SK-N-SH (cell line): ENCODE measurements at regions not wholly inside any gene's neighbourhood (a gene's known extent, or its start where the extent isn't known, plus 50 kb on each side); places are given as distances from the start of the nearest gene placed in this dataset.

Experiments used
- CTCF ChIA-PET: fragments of 300-600, 350-600 bp; formaldehyde crosslinking; extraction: SDS; loops from one replicate; lab custom pipeline; 2021; lab: Yijun Ruan, JAX
- POLR2A ChIA-PET: fragments of 350-600 bp; sonication (Branson Sonifier 250); formaldehyde crosslinking; extraction: SDS; loops from one replicate; lab custom pipeline; 2020; ENCODE audit warnings: antibody characterized with exemption, inconsistent platforms; lab: Yijun Ruan, JAX
- DNase-seq: peaks from one replicate; pipeline ENCODE4 v3.0.0; 2012
- H2AFZ ChIP-seq: fragments of 200-600 bp; sonication (generic); 2 replicates; pipeline ENCODE4 v1.8.1; 2016; ENCODE audit warnings: antibody characterized with exemption, mild to moderate bottlenecking, low read depth
- H3F3A ChIP-seq: fragments of 200-600 bp; sonication (generic); replicated peaks from 2 replicates; pipeline ENCODE3; 2016; ENCODE audit warnings: antibody characterized with exemption, mild to moderate bottlenecking; ENCODE audit not compliant: insufficient read depth
- H3K27ac ChIP-seq, 2 experiments: fragments of 200-500 bp in 1 of 2; fragments of 200-600 bp in 1 of 2; sonication (Bioruptor generic) in 1 of 2; sonication (generic), shearing (Covaris generic) in 1 of 2; 2 replicates each; pipeline versions ENCODE4 v1.5.1 to v1.6.1; 2014 to 2016; ENCODE audit warnings: low read depth in 2 of 2, inconsistent platforms in 1 of 2, low read length in 1 of 2, mild to moderate bottlenecking in 1 of 2, mixed read lengths in 1 of 2
- H3K27me3 ChIP-seq: fragments of 200-600 bp; sonication (generic), shearing (Covaris generic); 2 replicates; pipeline ENCODE4 v1.6.1; 2016; ENCODE audit warnings: mixed run types; ENCODE audit not compliant: insufficient read depth
- H3K36me3 ChIP-seq, 2 experiments: fragments of 200-500 bp in 1 of 2; fragments of 200-600 bp in 1 of 2; sonication (Bioruptor generic) in 1 of 2; sonication (generic) in 1 of 2; replicated peaks in 1 of 2; 2 replicates each; pipeline versions ENCODE3 to v1.5.1; 2014 to 2016; ENCODE audit warnings: low read length in 1 of 2, mild to moderate bottlenecking in 1 of 2; ENCODE audit not compliant: insufficient read depth in 2 of 2, control insufficient read depth in 1 of 2
- H3K4me1 ChIP-seq, 2 experiments: fragments of 200-500 bp in 1 of 2; fragments of 200-600 bp in 1 of 2; sonication (Bioruptor generic) in 1 of 2; sonication (generic), shearing (Covaris generic) in 1 of 2; 2 replicates each; pipeline versions ENCODE4 v1.5.1 to v1.6.1; 2014 to 2016; ENCODE audit warnings: low read depth in 1 of 2, low read length in 1 of 2, mixed run types in 1 of 2; ENCODE audit not compliant: insufficient read depth in 2 of 2, control insufficient read depth in 1 of 2
- H3K4me2 ChIP-seq: fragments of 200-600 bp; sonication (generic), shearing (Covaris generic); 2 replicates; pipeline ENCODE4 v1.6.1; 2017; ENCODE audit warnings: mixed run types
- H3K4me3 ChIP-seq, 2 experiments: fragments of 200-500 bp in 1 of 2; fragments of 200-600 bp in 1 of 2; sonication (Bioruptor generic) in 1 of 2; sonication (generic), shearing (Covaris generic) in 1 of 2; 2 replicates each; pipeline versions ENCODE4 v1.5.1 to v1.8.1; 2014 to 2016; ENCODE audit warnings: low read depth in 2 of 2, inconsistent platforms in 1 of 2, low read length in 1 of 2, mild to moderate bottlenecking in 1 of 2, mixed read lengths in 1 of 2, moderate library complexity in 1 of 2
- H3K79me2 ChIP-seq: fragments of 200-600 bp; sonication (generic); 2 replicates; pipeline ENCODE4 v1.8.1; 2017; ENCODE audit warnings: mild to moderate bottlenecking; ENCODE audit not compliant: insufficient read depth
- H3K9ac ChIP-seq: fragments of 200-600 bp; sonication (generic); 2 replicates; pipeline ENCODE4 v1.6.1; 2017; ENCODE audit warnings: mixed run types
- H3K9me2 ChIP-seq: fragments of 200-600 bp; sonication (generic); 2 replicates; pipeline ENCODE4 v1.6.1; 2017; ENCODE audit warnings: mixed run types
- H3K9me3 ChIP-seq: fragments of 200-600 bp; sonication (generic); 2 replicates; pipeline ENCODE4 v1.6.1; 2017; ENCODE audit warnings: mixed run types, mild to moderate bottlenecking, moderate library complexity
- H4K20me1 ChIP-seq: fragments of 200-600 bp; sonication (generic); 2 replicates; pipeline ENCODE4 v1.6.1; 2017; ENCODE audit warnings: mild to moderate bottlenecking, mixed run types; ENCODE audit not compliant: insufficient read depth
- CTCF ChIP-seq: fragments of 200-600 bp; sonication (generic); IDR thresholded peaks from 2 replicates; pipeline ENCODE4 v1.6.1; 2017; ENCODE audit warnings: antibody characterized with exemption, mild to moderate bottlenecking, moderate library complexity
- ELF1 ChIP-seq: IDR thresholded peaks from 2 replicates; pipeline ENCODE4 v1.4.0; 2012
- EP300 ChIP-seq, 2 experiments: IDR thresholded peaks; 2 replicates each; pipeline versions ENCODE4 v1.4.0 to v1.6.1; 2012; ENCODE audit warnings: borderline replicate concordance in 1 of 2, low read depth in 1 of 2, low read length in 1 of 2
- EZH2phosphoT487 ChIP-seq: fragments of 200-600 bp; sonication (generic); IDR thresholded peaks from 2 replicates; pipeline ENCODE4 v1.6.1; 2017; ENCODE audit warnings: low read depth, mixed run types, mild to moderate bottlenecking, antibody characterized with exemption, moderate library complexity, borderline replicate concordance
- FOXJ3 ChIP-seq: sonication (generic); formaldehyde crosslinking; IDR thresholded peaks from 2 replicates; pipeline ENCODE4 v1.5.1; 2020; ENCODE audit warnings: mild to moderate bottlenecking, missing genetic modification reagents
- IRF3 ChIP-seq: fragments of 150-350 bp; IDR thresholded peaks from 2 replicates; pipeline ENCODE4 v1.6.1; 2016; ENCODE audit warnings: mild to moderate bottlenecking, low read depth, low read length
- JUND ChIP-seq: IDR thresholded peaks from 2 replicates; pipeline ENCODE4 v1.4.0; 2012
- NFIC ChIP-seq: IDR thresholded peaks from 2 replicates; pipeline ENCODE4 v1.4.0; 2012; ENCODE audit warnings: borderline replicate concordance
- NRF1 ChIP-seq: IDR thresholded peaks from 2 replicates; pipeline ENCODE4 v1.6.1; 2012; ENCODE audit warnings: low read depth, mild to moderate bottlenecking, low read length
- RCOR1 ChIP-seq: fragments of 150-350 bp; IDR thresholded peaks from 2 replicates; pipeline ENCODE4 v1.6.1; 2017; ENCODE audit warnings: antibody characterized with exemption, low read length
- SMC3 ChIP-seq: IDR thresholded peaks from 2 replicates; pipeline ENCODE4 v1.6.1; 2012; ENCODE audit warnings: low read depth, low read length, improper control_type of control experiment
- TCF12 ChIP-seq: IDR thresholded peaks from 2 replicates; pipeline ENCODE4 v1.4.0; 2012
- USF1 ChIP-seq: IDR thresholded peaks from 2 replicates; pipeline ENCODE4 v1.4.0; 2012; ENCODE audit warnings: low read depth, borderline replicate concordance
- YY1 ChIP-seq: IDR thresholded peaks from 2 replicates; pipeline ENCODE4 v1.4.0; 2012; ENCODE audit warnings: low read depth, mild to moderate bottlenecking
- WGBS: methylation state at CpG from one replicate; pipeline ENCODE4 v1.1.6; 2017; ENCODE audit warnings: low lambda C conversion rate; 5-methylcytosine and 5-hydroxymethylcytosine counted together

GRCh38 chr1:90799326-90799725 lies 82.2 kb upstream of the BARHL2 start:
- no peak for DNase-seq

GRCh38 chr1:90798883-90799282 lies 81.8 kb upstream of the BARHL2 start:
- TF ChIP-seq CTCF (no peak), IRF3 (no peak), FOXJ3 (CRISPR knock-in tag) (no peak), EZH2phosphoT487 (no peak), TCF12 (no peak)
- H3K9me3 ChIP-seq, result no peaks in the 10 kb centered on the region
- H3K4me2 ChIP-seq, result no peak overlapping the region
- H4K20me1 ChIP-seq, result no peaks in the 10 kb centered on the region
- no peak overlapping the region for H2AFZ ChIP-seq
- H3K36me3 ChIP-seq, result no peaks in the 10 kb centered on the region
- no peaks in the 10 kb centered on the region for H3K9me2 ChIP-seq
- POLR2A ChIA-PET, result no interaction called here
- no peak overlapping the region for H3K9ac ChIP-seq
- H3K4me1 ChIP-seq, result no peaks in the 10 kb centered on the region; a peak in 1 of 4 replicates
- H3F3A ChIP-seq, result no peaks in the 10 kb centered on the region
- H3K27ac ChIP-seq, result no peak overlapping the region
- no peak overlapping the region for H3K4me3 ChIP-seq
- H3K79me2 ChIP-seq, result no peaks in the 10 kb centered on the region
- DNase-seq, result no peak
- 3% methylated on average over 2 of the region's 2 CpGs for WGBS
- peaks cover 10% of the 10 kb centered on the region for H3K27me3 ChIP-seq
- CTCF ChIA-PET, result interaction anchor here (0.8 to 1.0 kb wide), 2 partner anchors 17 to 166 kb away, joined by 3 to 4 read pairs; no protein-coding TSS in a partner anchor

More at GRCh38 chr1:90799326-90799725, 82.2 kb upstream of the BARHL2 start:
- WGBS, result 37% methylated on average over 8 of the region's 8 CpGs
- Histone ChIP-seq H3K4me2 (no peak overlapping the region), H3K79me2 (no peaks in the 10 kb centered on the region), H3K4me3 (no peak overlapping the region), H3K9me3 (no peaks in the 10 kb centered on the region), H3K9me2 (no peaks in the 10 kb centered on the region), H4K20me1 (no peaks in the 10 kb centered on the region), H3K27me3 (peaks cover 10% of the 10 kb centered on the region), H3F3A (no peaks in the 10 kb centered on the region), H3K4me1 (no peaks in the 10 kb centered on the region; a peak in 1 of 4 replicates), H3K36me3 (no peaks in the 10 kb centered on the region), H3K27ac (no peak overlapping the region), H3K9ac (no peak overlapping the region), H2AFZ (no peak overlapping the region)
- POLR2A ChIA-PET, result no interaction called here
- CTCF ChIA-PET, result interaction anchor here (1.0 kb wide), 1 partner anchor 165 kb away, joined by 3 read pairs; no protein-coding TSS in a partner anchor
- no peak for TF ChIP-seq SMC3
- no peak for TF ChIP-seq NFIC
- no peak for TF ChIP-seq ELF1
- no peak for TF ChIP-seq RCOR1
- no peak for TF ChIP-seq JUND
- no peak for TF ChIP-seq EP300 (IDR thresholded peaks at IDR 0.05; ENCODE audit: borderline replicate concordance in 1 of 2, low read depth in 1 of 2, low read length in 1 of 2)
- no peak for TF ChIP-seq NRF1
- TF ChIP-seq USF1, result no peak
- TF ChIP-seq YY1, result no peak
